Kidney capillary endothelial cell (primary cell): ENCODE measurements at regions not wholly inside any gene's neighbourhood (a gene's known extent, or its start where the extent isn't known, plus 50 kb on each side); places are given as distances from the start of the nearest gene placed in this dataset.
"Not testable (repeated sequence)": the region's sequence is repeated elsewhere in the genome, so short reads cannot be mapped to it uniquely, and the experiment has no call there.

ENCODE experiments used
- DNase-seq: peaks from one replicate; pipeline ENCODE4 v3.0.0-alpha.2; 2018; ENCODE audit warnings: low spot score

- no peak for DNase-seq
Measured at GRCh38 chr12:24361877-24362580, 412.6 kb upstream of the SOX5 start.

GRCh38 chr12:24360907-24361306, 411.4 kb upstream of the SOX5 start:
- DNase-seq: no peak

GRCh38 chr12:24360461-24360860, 411.0 kb upstream of the SOX5 start:
- no peak for DNase-seq

GRCh38 chr12:24360057-24360456, 410.6 kb upstream of the SOX5 start:
- no peak for DNase-seq

- no peak for DNase-seq
Measured at GRCh38 chr12:24359418-24359817, 409.9 kb upstream of the SOX5 start.

- no peak for DNase-seq
Measured at GRCh38 chr12:24356240-24356804, 406.9 kb upstream of the SOX5 start.

- DNase-seq: no peak
Measured at GRCh38 chr12:24352363-24352762, 402.9 kb upstream of the SOX5 start.

- DNase-seq: peak; percentile 84
Measured at GRCh38 chr12:24349051-24349799, 399.8 kb upstream of the SOX5 start.

- not testable (repeated sequence) for DNase-seq
Measured at GRCh38 chr12:24348180-24348579, 398.7 kb upstream of the SOX5 start.

GRCh38 chr12:24328261-24328660, 378.8 kb upstream of the SOX5 start:
- DNase-seq: no peak

GRCh38 chr12:24325331-24325730, 375.9 kb upstream of the SOX5 start:
- no peak for DNase-seq

- no peak for DNase-seq
Measured at GRCh38 chr12:24307716-24308335, 358.4 kb upstream of the SOX5 start.

- no peak for DNase-seq
Measured at GRCh38 chr12:24307153-24307552, 357.7 kb upstream of the SOX5 start.

- DNase-seq: no peak
Measured at GRCh38 chr12:24306001-24306400, 356.5 kb upstream of the SOX5 start.

GRCh38 chr12:24304285-24304684, 354.8 kb upstream of the SOX5 start:
- DNase-seq: no peak

GRCh38 chr12:24302708-24303107, 353.2 kb upstream of the SOX5 start:
- DNase-seq: no peak

- no peak for DNase-seq
Measured at GRCh38 chr12:24297516-24297915, 348.0 kb upstream of the SOX5 start.

- DNase-seq: no peak
Measured at GRCh38 chr12:24293549-24293948, 344.1 kb upstream of the SOX5 start.

GRCh38 chr12:24287963-24288362, 338.5 kb upstream of the SOX5 start:
- no peak for DNase-seq

- DNase-seq: no peak
Measured at GRCh38 chr12:24285448-24285847, 336.0 kb upstream of the SOX5 start.

- DNase-seq: no peak
Measured at GRCh38 chr12:24281341-24281740, 331.9 kb upstream of the SOX5 start.

GRCh38 chr12:24280056-24280842, 330.8 kb upstream of the SOX5 start:
- no peak for DNase-seq
